Testis (tissue), 2 donors: ENCODE measurements at regions not wholly inside any gene's neighbourhood (a gene's known extent, or its start where the extent isn't known, plus 50 kb on each side); places are given as distances from the start of the nearest gene placed in this dataset.

Experiments used
- CTCF ChIP-seq, 3 experiments: fragments of 450-650 bp in 2 of 3; fragments of 200-600 bp in 1 of 3; sonication (generic) in 1 of 3; IDR thresholded peaks; one replicate each; pipeline ENCODE4 v1.5.1; 2016 to 2019; ENCODE audit warnings: antibody characterized with exemption in 3 of 3, mild to moderate bottlenecking in 2 of 3, moderate library complexity in 1 of 3
- POLR2A ChIP-seq: fragments of 450-650 bp; IDR thresholded peaks from one replicate; pipeline ENCODE4 v1.6.1; 2017; ENCODE audit warnings: antibody characterized with exemption, mild to moderate bottlenecking, moderate library complexity

DNA sequence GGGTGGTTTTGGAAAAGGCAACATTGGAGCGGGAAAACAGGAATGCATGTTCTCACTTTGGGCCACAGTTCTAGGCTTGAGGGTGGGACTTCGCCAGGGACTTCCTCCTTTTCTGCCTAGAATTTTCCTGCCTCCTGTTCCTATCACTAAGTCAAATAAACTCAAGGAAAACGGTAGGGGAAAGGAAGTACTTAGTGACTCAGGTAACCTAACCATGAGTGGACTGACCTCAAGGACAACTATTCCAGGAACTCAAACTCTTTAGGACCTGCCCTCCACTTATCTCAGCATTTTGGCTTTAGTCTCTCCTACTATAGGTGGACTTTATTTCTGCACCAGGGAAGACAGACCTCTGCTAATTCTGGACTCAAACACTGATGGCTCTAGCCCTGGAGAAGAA, 281.7 kb downstream of the ZNF674 start:
- TF ChIP-seq CTCF (IDR thresholded peaks at IDR 0.05) = no peak
- TF ChIP-seq POLR2A = no peak
